ENCODE measurements at regions not wholly inside any gene's neighbourhood (a gene's known extent, or its start where the extent isn't known, plus 50 kb on each side); places are given as distances from the start of the nearest gene placed in this dataset.
A peak's percentile ranks its signal among the peaks of the same experiment; 100 is the strongest.

DNA sequence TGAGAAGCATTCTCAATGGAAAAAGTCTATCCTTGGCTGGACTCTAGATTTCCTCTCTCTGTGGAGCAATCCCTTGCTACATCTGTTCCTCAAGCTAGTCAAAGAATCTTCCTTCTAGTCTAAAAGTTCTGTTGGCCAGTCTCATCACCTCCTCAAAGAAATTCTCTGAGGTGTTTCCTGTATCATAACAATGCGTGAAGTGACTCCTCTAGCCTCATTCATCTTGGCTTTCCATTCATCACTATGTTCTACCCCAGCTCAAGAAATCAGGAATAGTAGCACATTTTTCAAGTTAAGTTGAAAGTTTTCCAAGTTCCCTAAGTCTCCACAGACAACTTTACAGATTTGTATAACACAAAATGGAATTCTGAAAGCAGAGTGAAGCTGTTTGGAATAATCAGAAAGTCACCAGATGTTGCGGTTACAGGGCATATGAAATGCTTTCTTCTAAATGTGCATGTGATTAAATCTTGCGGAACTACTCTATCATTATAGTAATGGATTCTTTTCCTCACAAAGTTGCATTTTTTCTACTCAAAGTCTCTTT lies 176.6 kb upstream of the FREM1 start (continued):
- TF ChIP-seq TEAD4 (IDR thresholded peaks at IDR 0.05; ENCODE audit: borderline replicate concordance, insufficient read depth): no peak
- TF ChIP-seq FOXM1 (IDR thresholded peaks at IDR 0.05; ENCODE audit: low read depth): no peak
- peak in 1 of 2 experiments; percentile 56; a peak in 1 of 4 replicates for TF ChIP-seq EP300 (IDR thresholded peaks at IDR 0.05; ENCODE audit: borderline replicate concordance in 1 of 2, low read depth in 1 of 2, low read length in 1 of 2)
- no peak for TF ChIP-seq NFIC (IDR thresholded peaks at IDR 0.05; ENCODE audit: borderline replicate concordance)
- no peak for TF ChIP-seq RXRA (IDR thresholded peaks at IDR 0.05; ENCODE audit: borderline replicate concordance, low read depth)
- no peak for TF ChIP-seq ELF1 (IDR thresholded peaks at IDR 0.05)
- peak; percentile 89 for TF ChIP-seq RCOR1 (IDR thresholded peaks at IDR 0.05; ENCODE audit: low read length)
- no peak for TF ChIP-seq MAX (IDR thresholded peaks at IDR 0.05; ENCODE audit: low read depth)
- peak; percentile 27 for TF ChIP-seq CHD2 (IDR thresholded peaks at IDR 0.05; ENCODE audit: low read length, partially characterized antibody)
- TF ChIP-seq FOSL2 (IDR thresholded peaks at IDR 0.05; ENCODE audit: borderline replicate concordance, low read depth): no peak
- no peak for TF ChIP-seq MXI1 (IDR thresholded peaks at IDR 0.05; ENCODE audit: low read depth, low read length)

DNA sequence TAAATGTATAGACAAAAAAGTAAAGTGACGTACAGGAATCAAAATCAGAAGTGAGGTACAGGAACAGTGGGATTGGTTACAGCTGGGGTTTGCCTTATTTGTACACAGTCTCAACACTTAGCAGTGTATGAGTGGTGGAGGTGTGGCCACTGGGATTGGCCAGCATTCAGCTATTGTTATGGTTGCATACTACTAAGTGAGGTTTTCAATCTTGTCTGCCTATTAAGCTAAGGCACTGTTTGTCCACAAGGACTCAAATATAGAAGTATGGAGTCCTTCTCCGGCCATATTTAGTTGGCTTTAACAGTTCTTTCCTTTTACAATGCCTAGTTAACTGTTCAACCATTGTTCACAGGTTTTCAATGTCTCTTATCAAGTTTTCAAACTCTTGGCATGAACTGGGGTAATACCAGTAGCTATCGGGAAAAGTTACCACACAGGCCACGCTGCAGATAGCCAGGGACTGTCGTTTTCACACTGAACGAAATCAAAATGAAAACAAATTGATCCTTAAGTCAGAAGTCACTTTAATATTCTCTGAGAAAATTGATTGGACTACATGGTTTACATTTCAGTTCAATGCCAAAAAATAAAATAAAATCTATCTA lies 176.0 kb upstream of the FREM1 start:
- Histone ChIP-seq H3F3A (replicated peaks; ENCODE audit: insufficient read depth) (no peaks in the 10 kb centered on the region), H2AFZ (ENCODE audit: low read depth) (no peak overlapping the region), H3K4me3 (ENCODE audit: low read depth in 2 of 2, low read length in 1 of 2) (no peak overlapping the region), H3K9ac (no peak overlapping the region), H3K79me2 (ENCODE audit: insufficient read depth) (no peaks in the 10 kb centered on the region), H4K20me1 (ENCODE audit: insufficient read depth) (no peaks in the 10 kb centered on the region), H3K4me1 (ENCODE audit: control insufficient read depth in 1 of 2, insufficient read depth in 2 of 2, low read depth in 1 of 2, low read length in 1 of 2) (peaks cover 0 to 10% of the 10 kb centered on the region in 2 experiments; a peak in 2 of 4 replicates), H3K4me2 (no peak overlapping the region), H3K27ac (ENCODE audit: low read depth in 2 of 2, low read length in 1 of 2) (peak overlapping the region in 1 of 2 experiments; percentile 87; a peak in 2 of 4 replicates), H3K27me3 (ENCODE audit: insufficient read depth) (no peaks in the 10 kb centered on the region), H3K9me3 (no peaks in the 10 kb centered on the region), H3K36me3 (replicated peaks in 1 of 2; ENCODE audit: control insufficient read depth in 1 of 2, insufficient read depth in 2 of 2, low read length in 1 of 2) (no peaks in the 10 kb centered on the region), H3K9me2 (no peaks in the 10 kb centered on the region)
- 61% methylated on average over 6 of the region's 6 CpGs for WGBS (ENCODE audit: low lambda C conversion rate)
- no peak for TF ChIP-seq RAD21 (IDR thresholded peaks at IDR 0.05; ENCODE audit: low read length)
- TF ChIP-seq YY1 (IDR thresholded peaks at IDR 0.05; ENCODE audit: low read depth): no peak
- no peak for TF ChIP-seq FOXJ3 (CRISPR knock-in tag; IDR thresholded peaks at IDR 0.05)
- no peak for TF ChIP-seq NRF1 (IDR thresholded peaks at IDR 0.05; ENCODE audit: low read depth, low read length)
- TF ChIP-seq JUND (IDR thresholded peaks at IDR 0.05): no peak
- TF ChIP-seq NFIC (IDR thresholded peaks at IDR 0.05; ENCODE audit: borderline replicate concordance): no peak
- no peak for TF ChIP-seq CTCF (IDR thresholded peaks at IDR 0.05)
- no peak for TF ChIP-seq EP300 (IDR thresholded peaks at IDR 0.05; ENCODE audit: borderline replicate concordance in 1 of 2, low read depth in 1 of 2, low read length in 1 of 2)
- TF ChIP-seq, protein P1, sequence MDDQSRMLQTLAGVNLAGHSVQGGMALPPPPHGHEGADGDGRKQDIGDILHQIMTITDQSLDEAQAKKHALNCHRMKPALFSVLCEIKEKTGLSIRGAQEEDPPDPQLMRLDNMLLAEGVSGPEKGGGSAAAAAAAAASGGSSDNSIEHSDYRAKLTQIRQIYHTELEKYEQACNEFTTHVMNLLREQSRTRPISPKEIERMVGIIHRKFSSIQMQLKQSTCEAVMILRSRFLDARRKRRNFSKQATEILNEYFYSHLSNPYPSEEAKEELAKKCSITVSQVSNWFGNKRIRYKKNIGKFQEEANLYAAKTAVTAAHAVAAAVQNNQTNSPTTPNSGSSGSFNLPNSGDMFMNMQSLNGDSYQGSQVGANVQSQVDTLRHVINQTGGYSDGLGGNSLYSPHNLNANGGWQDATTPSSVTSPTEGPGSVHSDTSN (IDR thresholded peaks at IDR 0.05): no peak
- ChIA-PET POLR2A (no interaction called here), CTCF (interaction anchor here (1.0 to 2.5 kb wide), 3 partner anchors 14 to 49 kb away, joined by 3 to 8 read pairs (median 4); no protein-coding TSS in a partner anchor)
- no peak for DNase-seq

Data from SK-N-SH (cell line).